NCI-H2227 (cell line): ENCODE measurements at regions not wholly inside any gene's neighbourhood (a gene's known extent, or its start where the extent isn't known, plus 50 kb on each side); places are given as distances from the start of the nearest gene placed in this dataset.
A peak's percentile ranks its signal among the peaks of the same experiment; 100 is the strongest.
"Not testable (repeated sequence)": the region's sequence is repeated elsewhere in the genome, so short reads cannot be mapped to it uniquely, and the experiment has no call there.

Source experiments
- DNase-seq: peaks from one replicate; lab custom pipeline; 2025; ENCODE audit not compliant: unreplicated experiment; lab: John Stamatoyannopoulos, UW

GRCh38 chr6:98395610-98396166 lies 438.7 kb upstream of the POU3F2 start:
- DNase-seq, result no peak

DNA sequence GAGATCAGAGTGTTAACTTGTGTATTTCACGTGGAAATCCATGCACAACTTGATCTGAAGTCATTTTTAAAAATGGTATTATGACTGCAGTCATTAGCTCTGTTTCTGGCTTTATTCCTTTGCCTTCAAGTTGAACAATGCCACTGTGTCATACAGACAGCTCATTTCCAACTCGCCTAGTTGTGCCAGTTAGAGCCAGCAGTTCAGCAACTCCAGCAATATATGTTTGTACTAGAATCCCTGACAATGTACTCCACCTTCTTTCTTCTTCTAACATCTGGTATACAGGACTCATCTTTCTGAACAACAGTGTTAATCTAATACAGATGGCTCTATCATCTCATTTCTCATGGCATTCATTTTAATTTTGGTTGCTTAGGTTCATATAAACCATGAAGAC lies 418.3 kb upstream of the POU3F2 start:
- DNase-seq, result no peak

DNA sequence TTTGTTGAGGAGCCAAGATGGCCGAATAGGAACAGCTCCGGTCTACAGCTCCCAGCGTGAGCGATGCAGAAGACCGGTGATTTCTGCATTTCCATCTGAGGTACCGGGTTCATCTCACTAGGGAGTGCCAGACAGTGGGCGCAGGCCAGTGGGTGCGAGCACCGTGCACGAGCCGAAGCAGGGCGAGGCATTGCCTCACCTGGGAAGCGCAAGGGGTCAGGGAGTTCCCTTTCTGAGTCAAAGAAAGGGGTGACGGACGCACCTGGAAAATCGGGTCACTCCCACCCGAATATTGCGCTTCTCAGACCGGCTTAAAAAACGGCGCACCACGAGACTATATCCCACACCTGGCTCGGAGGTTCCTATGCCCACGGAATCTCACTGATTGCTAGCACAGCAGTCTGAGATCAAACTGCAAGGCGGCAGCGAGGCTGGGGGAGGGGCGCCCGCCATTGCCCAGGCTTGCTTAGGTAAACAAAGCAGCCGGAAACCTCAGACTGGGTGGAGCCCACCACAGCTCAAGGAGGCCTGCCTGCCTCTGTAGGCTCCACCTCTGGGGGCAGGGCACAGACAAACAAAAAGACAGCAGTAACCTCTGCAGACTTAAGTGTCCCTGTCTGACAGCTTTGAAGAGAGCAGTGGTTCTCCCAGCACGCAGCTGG lies 417.7 kb upstream of the POU3F2 start:
- not testable (repeated sequence) for DNase-seq

GRCh38 chr6:98433325-98434056 lies 400.9 kb upstream of the POU3F2 start:
- no peak for DNase-seq

DNA sequence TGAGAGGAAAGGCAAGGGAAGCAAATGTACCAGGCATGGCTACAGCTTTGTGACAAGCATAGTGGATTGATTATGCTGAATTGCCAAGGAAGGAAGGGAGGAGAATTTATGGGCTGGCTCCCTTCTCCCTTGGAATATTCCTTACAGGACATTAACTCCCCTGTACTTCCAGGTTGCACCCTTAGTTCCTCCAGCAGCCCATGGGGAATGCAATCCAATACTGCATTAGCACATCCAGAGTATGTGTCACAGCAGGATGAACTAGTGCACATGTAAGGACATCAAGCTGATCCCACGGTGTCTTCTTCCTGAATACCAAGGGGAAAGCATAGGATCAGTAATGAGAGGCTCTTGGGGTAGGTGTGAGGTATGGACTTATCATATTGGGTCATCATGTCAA lies 390.7 kb upstream of the POU3F2 start:
- no peak for DNase-seq

DNA sequence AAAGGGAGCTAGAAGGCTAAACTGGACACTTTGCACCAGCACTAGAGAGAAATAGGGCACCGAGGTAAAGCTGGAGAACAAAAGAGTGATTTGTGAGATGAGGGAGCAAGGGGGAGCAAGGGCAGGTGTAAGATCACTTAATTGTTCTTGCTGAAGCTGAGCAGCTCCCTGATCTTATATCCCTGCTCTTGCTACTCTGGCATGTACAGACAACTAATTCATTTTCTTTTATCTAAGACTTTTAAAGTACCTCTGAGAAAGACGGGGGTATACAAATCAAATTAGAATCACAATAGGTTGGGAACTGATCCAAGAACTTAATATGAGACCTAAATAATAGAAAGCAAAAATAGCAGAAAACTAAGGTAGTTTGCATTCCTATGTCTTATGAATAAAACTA lies 381.7 kb upstream of the POU3F2 start:
- no peak for DNase-seq

- DNase-seq, result no peak
These were observed 379.5 kb upstream of the POU3F2 start for GRCh38 chr6:98454809-98455322.

DNA sequence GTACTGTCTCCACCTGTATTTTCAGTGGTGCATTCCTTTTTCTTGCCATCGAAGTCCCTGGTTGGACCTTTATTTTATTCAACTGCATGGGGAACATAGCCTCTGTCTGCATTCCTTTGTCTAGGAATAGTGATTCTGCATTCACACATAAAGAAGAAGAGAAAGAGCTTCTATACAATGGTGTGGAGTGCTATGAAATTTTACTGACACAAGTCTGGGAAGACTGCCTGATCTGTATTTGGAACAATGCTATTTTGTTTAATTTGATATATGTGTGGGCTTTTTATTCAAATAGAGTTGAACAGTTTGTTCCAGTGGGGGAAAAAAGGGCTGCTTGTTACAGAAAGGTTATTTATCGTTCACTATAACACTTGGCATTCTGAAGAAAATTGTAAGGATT lies 375.7 kb upstream of the POU3F2 start:
- no peak for DNase-seq

- DNase-seq, result no peak
These were observed 371.1 kb upstream of the POU3F2 start for GRCh38 chr6:98463038-98464000.

DNA sequence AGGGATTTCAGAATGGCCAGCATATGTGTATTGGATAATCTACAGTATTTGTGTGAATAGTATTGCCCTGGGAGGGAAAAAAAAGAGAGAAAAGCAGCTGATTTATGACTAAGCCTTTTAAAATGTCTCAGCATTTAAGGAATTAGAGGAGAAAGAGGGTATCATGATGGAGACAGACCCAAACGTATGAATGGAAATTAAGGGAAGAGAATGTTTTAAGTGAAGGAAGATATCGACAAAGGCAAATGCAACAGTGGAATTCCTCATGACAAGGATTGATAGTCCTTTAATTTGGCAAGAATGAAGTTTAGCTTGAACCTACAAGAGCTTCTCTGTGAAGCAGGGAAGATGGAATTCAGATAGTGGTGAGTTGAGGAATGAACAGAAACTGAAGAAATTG lies 367.3 kb upstream of the POU3F2 start:
- no peak for DNase-seq

DNA sequence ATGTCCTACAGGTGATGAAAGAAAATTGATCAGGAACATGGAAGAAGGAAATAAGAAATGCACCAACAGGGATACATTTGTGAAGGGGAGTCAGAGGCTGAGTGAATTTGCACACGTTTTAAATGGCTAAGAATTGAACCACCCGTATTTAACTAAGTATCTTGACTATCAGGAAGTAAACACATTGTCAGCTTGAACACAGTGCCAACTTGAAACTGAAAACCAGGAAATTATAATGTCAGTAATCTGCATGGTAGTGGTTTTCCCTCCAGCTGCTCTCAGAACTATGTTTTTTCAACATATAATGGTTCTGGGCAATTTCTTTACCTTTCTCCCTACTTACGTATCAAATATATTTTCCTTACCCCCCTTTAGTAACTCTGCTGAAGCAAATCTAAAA lies 366.5 kb upstream of the POU3F2 start:
- DNase-seq, result no peak

- no peak for DNase-seq
These were observed 365.2 kb upstream of the POU3F2 start for GRCh38 chr6:98469141-98469540.

- DNase-seq, result no peak
These were observed 363.6 kb upstream of the POU3F2 start for GRCh38 chr6:98470821-98471220.

GRCh38 chr6:98471444-98471843 lies 362.9 kb upstream of the POU3F2 start:
- no peak for DNase-seq

DNA sequence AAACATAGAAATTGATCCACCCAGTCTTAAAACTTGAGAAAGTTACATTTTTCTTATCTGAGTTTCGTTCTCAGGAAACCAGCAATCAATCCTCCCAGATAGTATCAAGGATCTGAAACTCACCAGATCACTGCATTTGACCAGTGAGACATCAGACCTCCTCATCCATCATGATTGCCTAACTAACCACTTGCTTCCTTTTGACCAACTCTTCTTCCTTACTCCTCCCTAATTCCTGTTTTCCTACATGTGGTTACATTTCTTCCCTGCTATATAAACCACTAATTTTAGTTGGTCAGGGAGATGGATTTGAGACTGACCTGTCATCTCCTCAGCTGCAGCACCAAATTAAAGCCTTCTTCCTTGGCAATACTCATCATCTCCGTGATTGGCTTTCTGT lies 357.1 kb upstream of the POU3F2 start:
- DNase-seq, result no peak

DNA sequence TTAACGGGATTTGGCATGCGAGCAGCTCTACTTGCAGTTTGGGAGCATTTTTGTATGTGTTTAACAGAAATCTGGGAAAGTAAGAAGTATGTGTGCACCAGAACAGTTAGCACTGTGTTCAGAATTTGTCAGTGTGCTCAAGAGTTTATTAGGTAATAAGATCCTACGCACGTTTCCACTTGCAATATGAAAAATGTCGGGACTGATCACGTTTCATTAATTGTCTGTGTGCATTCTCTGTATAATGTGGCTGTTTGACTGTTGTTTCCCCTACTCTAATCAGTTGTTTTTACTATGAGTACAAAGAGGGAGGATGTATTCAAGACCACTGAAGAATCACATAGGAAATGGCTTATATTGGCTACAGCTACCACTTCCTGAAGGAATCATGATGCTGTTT lies 349.7 kb upstream of the POU3F2 start:
- DNase-seq, result no peak

DNA sequence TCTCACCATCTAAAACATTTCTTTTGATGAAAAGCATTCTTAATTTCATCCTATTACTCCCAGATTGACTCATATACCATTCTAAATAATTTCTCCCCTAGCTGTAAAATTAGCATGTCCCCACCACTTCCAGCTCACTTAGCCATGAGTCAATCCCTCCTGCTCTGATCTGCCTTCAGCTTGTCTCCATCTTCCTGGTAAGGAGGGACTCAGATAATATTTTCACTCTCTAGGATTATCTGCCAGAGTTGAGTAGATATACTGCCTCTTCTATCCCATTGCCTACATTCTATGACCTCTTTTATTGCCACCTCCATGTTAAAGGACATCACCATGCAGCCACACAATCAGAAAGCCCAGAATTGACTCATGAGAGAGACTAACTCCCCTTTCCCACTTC lies 348.8 kb upstream of the POU3F2 start:
- DNase-seq, result no peak

- DNase-seq, result peak; percentile 55
These were observed 348.3 kb upstream of the POU3F2 start for GRCh38 chr6:98486057-98486456.

- DNase-seq, result peak; percentile 23
These were observed 346.8 kb upstream of the POU3F2 start for GRCh38 chr6:98487612-98488011.

DNA sequence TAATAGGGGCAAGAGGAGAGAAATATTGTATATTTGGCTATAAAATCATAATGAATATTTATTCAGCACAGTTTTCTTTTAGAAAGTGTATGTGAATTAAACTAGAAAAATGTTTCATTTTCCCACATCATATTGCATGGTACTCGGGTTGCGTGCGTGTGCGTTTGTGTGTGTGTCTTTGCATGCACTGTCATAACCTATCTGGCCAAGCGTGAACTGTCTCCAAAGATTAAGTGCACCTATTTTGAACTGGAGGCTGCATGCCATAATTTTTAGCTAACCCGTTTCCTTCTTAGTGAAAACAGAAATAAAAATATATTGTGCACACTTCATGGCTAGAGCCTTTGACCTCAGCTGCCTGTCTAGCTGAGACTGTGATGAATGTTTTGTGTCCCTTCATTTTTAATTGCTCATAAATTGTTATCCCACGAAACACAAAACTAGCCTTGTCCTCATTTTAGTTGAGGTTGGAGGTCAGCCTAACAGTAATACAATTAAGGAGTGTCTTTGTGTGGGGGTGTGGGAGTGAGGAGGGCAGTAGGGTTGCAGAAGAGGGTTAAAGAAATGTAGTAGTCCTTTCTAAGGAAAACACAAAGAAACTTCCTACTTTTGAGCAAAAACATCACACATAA lies 336.1 kb upstream of the POU3F2 start:
- DNase-seq, result no peak

DNA sequence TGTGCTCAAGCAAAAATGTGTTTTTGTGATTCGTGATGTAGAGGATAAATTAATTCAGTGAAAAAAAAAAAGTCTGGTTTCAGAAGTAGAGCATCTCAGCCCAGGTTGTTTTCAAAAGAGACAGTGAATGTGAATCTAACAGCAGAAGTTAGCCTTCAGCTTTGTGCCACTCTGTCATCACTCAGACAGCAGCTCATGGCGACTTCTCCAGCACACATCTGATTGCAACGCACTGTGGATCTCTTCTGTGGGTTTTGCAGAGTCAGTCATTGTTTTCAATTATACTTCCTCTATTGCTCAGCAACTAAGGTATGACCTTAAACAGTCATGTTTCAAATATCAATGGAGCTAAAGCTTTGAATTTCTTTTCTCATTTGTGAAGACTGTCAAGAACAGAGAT lies 335.5 kb upstream of the POU3F2 start:
- DNase-seq, result no peak
